ENCODE measurements at regions not wholly inside any gene's neighbourhood (a gene's known extent, or its start where the extent isn't known, plus 50 kb on each side); places are given as distances from the start of the nearest gene placed in this dataset.

GRCh38 chr7:124338861-124339260, 306.0 kb upstream of the TMEM229A start:
- TF ChIP-seq ZMAT4 (CRISPR knock-in tag; IDR thresholded peaks at IDR 0.05): no peak
- TF ChIP-seq NR2C2 (CRISPR knock-in tag; IDR thresholded peaks at IDR 0.05): no peak
- no peak for TF ChIP-seq E2F4 (CRISPR knock-in tag; IDR thresholded peaks at IDR 0.05; ENCODE audit: borderline replicate concordance, low read depth)
- TF ChIP-seq CREM (CRISPR knock-in tag; IDR thresholded peaks at IDR 0.05): no peak
- TF ChIP-seq TEAD4 (CRISPR knock-in tag; IDR thresholded peaks at IDR 0.05): no peak
- no peak for TF ChIP-seq GTF2I (CRISPR knock-in tag; conservative IDR thresholded peaks at IDR 0.05)
- TF ChIP-seq ZNF317 (CRISPR knock-in tag; IDR thresholded peaks at IDR 0.05; ENCODE audit: borderline replicate concordance, low read depth): no peak
- no peak for TF ChIP-seq RORB (CRISPR knock-in tag; IDR thresholded peaks at IDR 0.05)
- TF ChIP-seq NFATC4 (CRISPR knock-in tag; IDR thresholded peaks at IDR 0.05): no peak
- TF ChIP-seq SMAD3 (CRISPR knock-in tag; IDR thresholded peaks at IDR 0.05; ENCODE audit: borderline replicate concordance): no peak
- no peak for TF ChIP-seq FOXK1 (CRISPR knock-in tag; IDR thresholded peaks at IDR 0.05)
- no peak for TF ChIP-seq TCF7 (CRISPR knock-in tag; IDR thresholded peaks at IDR 0.05; ENCODE audit: low read depth)
- no peak for TF ChIP-seq EMX1 (CRISPR knock-in tag; IDR thresholded peaks at IDR 0.05)
- Mint-ChIP-seq H3K27me3 (ENCODE audit: low read depth) (no peaks in the 10 kb centered on the region), H3K4me3 (no peak overlapping the region), H3K36me3 (no peaks in the 10 kb centered on the region), H3K27ac (no peak overlapping the region), H3K9me3 (peaks cover 4% of the 10 kb centered on the region), H3K4me1 (no peaks in the 10 kb centered on the region)
- CTCF ChIA-PET: no interaction called here
- ATAC-seq (no peak), DNase-seq (ENCODE audit: low spot score) (no peak)
- POLR2A ChIA-PET: no interaction called here

GRCh38 chr7:124330731-124331407, 298.0 kb upstream of the TMEM229A start:
- Mint-ChIP-seq H3K4me3 (no peak overlapping the region), H3K4me1 (peaks cover 2% of the 10 kb centered on the region; the same call in 1 of the 2 replicates), H3K27ac (no peak overlapping the region), H3K27me3 (ENCODE audit: low read depth) (no peaks in the 10 kb centered on the region), H3K9me3 (no peaks in the 10 kb centered on the region), H3K36me3 (no peaks in the 10 kb centered on the region)
- no peak for TF ChIP-seq ZNF138 (CRISPR knock-in tag; conservative IDR thresholded peaks at IDR 0.05)
- no peak for TF ChIP-seq ZNF232 (CRISPR knock-in tag; IDR thresholded peaks at IDR 0.05)
- TF ChIP-seq ZMAT4 (CRISPR knock-in tag; IDR thresholded peaks at IDR 0.05): no peak
- no peak for TF ChIP-seq ZNF396 (CRISPR knock-in tag; IDR thresholded peaks at IDR 0.05; ENCODE audit: borderline replicate concordance)
- POLR2A ChIA-PET: no interaction called here
- DNase-seq (ENCODE audit: low spot score): no peak
- no peak for ATAC-seq
- CTCF ChIA-PET: no interaction called here

- TF ChIP-seq ARID4B (CRISPR knock-in tag; IDR thresholded peaks at IDR 0.05; ENCODE audit: borderline replicate concordance) (no peak), STAT6 (CRISPR knock-in tag; conservative IDR thresholded peaks at IDR 0.05; ENCODE audit: low read depth) (no peak), ZNF416 (CRISPR knock-in tag; IDR thresholded peaks at IDR 0.05) (no peak), FOXK1 (CRISPR knock-in tag; IDR thresholded peaks at IDR 0.05) (no peak)
- Mint-ChIP-seq H3K27me3 (ENCODE audit: low read depth) (no peaks in the 10 kb centered on the region), H3K36me3 (no peaks in the 10 kb centered on the region), H3K4me1 (peaks cover 2% of the 10 kb centered on the region; the same call in 1 of the 2 replicates), H3K27ac (no peak overlapping the region), H3K4me3 (no peak overlapping the region), H3K9me3 (no peaks in the 10 kb centered on the region)
- CTCF ChIA-PET: no interaction called here
- no peak for DNase-seq (ENCODE audit: low spot score)
- POLR2A ChIA-PET: no interaction called here
- ATAC-seq: no peak
These were observed 295.9 kb upstream of the TMEM229A start for GRCh38 chr7:124328774-124329173.

Measured in WTC11 (cell line).